ENCODE measurements at regions not wholly inside any gene's neighbourhood (a gene's known extent, or its start where the extent isn't known, plus 50 kb on each side); places are given as distances from the start of the nearest gene placed in this dataset.

- TF ChIP-seq, protein P1, sequence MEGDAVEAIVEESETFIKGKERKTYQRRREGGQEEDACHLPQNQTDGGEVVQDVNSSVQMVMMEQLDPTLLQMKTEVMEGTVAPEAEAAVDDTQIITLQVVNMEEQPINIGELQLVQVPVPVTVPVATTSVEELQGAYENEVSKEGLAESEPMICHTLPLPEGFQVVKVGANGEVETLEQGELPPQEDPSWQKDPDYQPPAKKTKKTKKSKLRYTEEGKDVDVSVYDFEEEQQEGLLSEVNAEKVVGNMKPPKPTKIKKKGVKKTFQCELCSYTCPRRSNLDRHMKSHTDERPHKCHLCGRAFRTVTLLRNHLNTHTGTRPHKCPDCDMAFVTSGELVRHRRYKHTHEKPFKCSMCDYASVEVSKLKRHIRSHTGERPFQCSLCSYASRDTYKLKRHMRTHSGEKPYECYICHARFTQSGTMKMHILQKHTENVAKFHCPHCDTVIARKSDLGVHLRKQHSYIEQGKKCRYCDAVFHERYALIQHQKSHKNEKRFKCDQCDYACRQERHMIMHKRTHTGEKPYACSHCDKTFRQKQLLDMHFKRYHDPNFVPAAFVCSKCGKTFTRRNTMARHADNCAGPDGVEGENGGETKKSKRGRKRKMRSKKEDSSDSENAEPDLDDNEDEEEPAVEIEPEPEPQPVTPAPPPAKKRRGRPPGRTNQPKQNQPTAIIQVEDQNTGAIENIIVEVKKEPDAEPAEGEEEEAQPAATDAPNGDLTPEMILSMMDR (IDR thresholded peaks at IDR 0.05; ENCODE audit: low read depth, low read length) = no peak
- no peak for TF ChIP-seq POLR2A (IDR thresholded peaks at IDR 0.05; ENCODE audit: extremely low read depth, insufficient read length)
Observed at GRCh38 chr1:218592688-218593087, 247.6 kb downstream of the TGFB2 start.

All from NB4 (cell line).